Left renal cortex interstitium (tissue), 4 donors: ENCODE measurements at regions not wholly inside any gene's neighbourhood (a gene's known extent, or its start where the extent isn't known, plus 50 kb on each side); places are given as distances from the start of the nearest gene placed in this dataset.
A peak's percentile ranks its signal among the peaks of the same experiment; 100 is the strongest.

ENCODE experiments used
- DNase-seq, 4 donors: peaks; one replicate each; pipeline ENCODE4 v3.0.0-alpha.2; 2013; ENCODE audit warnings: low read depth in 4 of 4, low spot score in 2 of 4, missing footprints in 1 of 4

- peak in 2 of 4 donors; percentile 63 to 66 for DNase-seq
These were observed 189.3 kb downstream of the ERMARD start for GRCh38 chr6:169940481-169941271.

- DNase-seq, result no peak
These were observed 188.2 kb downstream of the ERMARD start for GRCh38 chr6:169939554-169940164.

GRCh38 chr6:169938731-169939130, 187.3 kb downstream of the ERMARD start:
- no peak for DNase-seq

- no peak for DNase-seq
These were observed 186.9 kb downstream of the ERMARD start for GRCh38 chr6:169938262-169938701.

GRCh38 chr6:169937389-169938261, 186.2 kb downstream of the ERMARD start:
- DNase-seq, result no peak

GRCh38 chr6:169936355-169936975, 185.0 kb downstream of the ERMARD start:
- no peak for DNase-seq

- no peak for DNase-seq
These were observed 184.4 kb downstream of the ERMARD start for GRCh38 chr6:169935861-169936260.

- DNase-seq, result peak in 2 of 4 donors; percentile 56 to 69
These were observed 183.9 kb downstream of the ERMARD start for GRCh38 chr6:169935348-169935718.

- DNase-seq, result no peak
These were observed 183.4 kb downstream of the ERMARD start for GRCh38 chr6:169934699-169935347.

- no peak for DNase-seq
These were observed 182.6 kb downstream of the ERMARD start for GRCh38 chr6:169933839-169934698.

- DNase-seq, result no peak
These were observed 181.9 kb downstream of the ERMARD start for GRCh38 chr6:169933251-169933821.

- DNase-seq, result no peak
These were observed 181.1 kb downstream of the ERMARD start for GRCh38 chr6:169932491-169932890.

GRCh38 chr6:169931261-169931660, 179.8 kb downstream of the ERMARD start:
- DNase-seq, result no peak

- no peak for DNase-seq
These were observed 179.4 kb downstream of the ERMARD start for GRCh38 chr6:169930799-169931198.

- DNase-seq, result no peak
These were observed 176.3 kb downstream of the ERMARD start for GRCh38 chr6:169927711-169928110.

GRCh38 chr6:169926617-169927417, 175.4 kb downstream of the ERMARD start:
- no peak for DNase-seq

GRCh38 chr6:169923468-169924464, 172.3 kb downstream of the ERMARD start:
- no peak for DNase-seq
